Ishikawa (cell line): ENCODE measurements at regions not wholly inside any gene's neighbourhood (a gene's known extent, or its start where the extent isn't known, plus 50 kb on each side); places are given as distances from the start of the nearest gene placed in this dataset.

ENCODE experiments used
- CEBPB ChIP-seq: IDR thresholded peaks from 2 replicates; pipeline ENCODE4 v1.6.1; 2012
- CREB1 ChIP-seq: IDR thresholded peaks from 2 replicates; pipeline ENCODE4 v1.6.1; 2012; ENCODE audit warnings: low read depth
- EGR1 ChIP-seq: IDR thresholded peaks from 2 replicates; pipeline ENCODE4 v1.6.1; 2012
- EP300 ChIP-seq: IDR thresholded peaks from 2 replicates; pipeline ENCODE4 v1.6.1; 2012; ENCODE audit warnings: borderline replicate concordance
- FOXM1 ChIP-seq: IDR thresholded peaks from 2 replicates; pipeline ENCODE4 v1.6.1; 2012; ENCODE audit warnings: low read depth, borderline replicate concordance
- MAX ChIP-seq: IDR thresholded peaks from 2 replicates; pipeline ENCODE4 v1.6.1; 2012
- NFIC ChIP-seq: IDR thresholded peaks from 2 replicates; pipeline ENCODE4 v1.6.1; 2012
- RAD21 ChIP-seq: IDR thresholded peaks from 2 replicates; pipeline ENCODE4 v1.6.1; 2012; ENCODE audit warnings: low read depth
- REST ChIP-seq: IDR thresholded peaks from 2 replicates; pipeline ENCODE4 v1.6.1; 2012; ENCODE audit warnings: low read depth, mild to moderate bottlenecking
- TAF1 ChIP-seq: IDR thresholded peaks from 2 replicates; pipeline ENCODE4 v1.6.1; 2012; ENCODE audit warnings: low read depth, mild to moderate bottlenecking
- TCF12 ChIP-seq: IDR thresholded peaks from 2 replicates; pipeline ENCODE4 v1.6.1; 2012; ENCODE audit warnings: low read depth
- TEAD4 ChIP-seq: IDR thresholded peaks from 2 replicates; pipeline ENCODE4 v1.6.1; 2012
- USF1 ChIP-seq: IDR thresholded peaks from 2 replicates; pipeline ENCODE4 v1.6.1; 2012
- YY1 ChIP-seq: IDR thresholded peaks from 2 replicates; pipeline ENCODE4 v1.6.1; 2012; ENCODE audit warnings: low read depth
- ZBTB7A ChIP-seq: IDR thresholded peaks from 2 replicates; pipeline ENCODE4 v1.6.1; 2012; ENCODE audit warnings: low read depth

GRCh38 chr21:17189963-17190362, 322.9 kb upstream of the CXADR start:
- TF ChIP-seq NFIC (no peak), CREB1 (no peak), CEBPB (no peak), MAX (no peak), USF1 (no peak), YY1 (no peak), TAF1 (no peak), EGR1 (no peak), FOXM1 (no peak), REST (no peak), RAD21 (no peak), TCF12 (no peak), ZBTB7A (no peak), EP300 (no peak), TEAD4 (no peak)

- TF ChIP-seq RAD21 (no peak), CEBPB (no peak), FOXM1 (no peak), MAX (no peak), NFIC (no peak), CREB1 (no peak), EP300 (no peak), ZBTB7A (no peak), USF1 (no peak), TAF1 (no peak), EGR1 (no peak), TCF12 (no peak), YY1 (no peak), TEAD4 (no peak), REST (no peak)
Observed at GRCh38 chr21:17191346-17191993, 321.4 kb upstream of the CXADR start.

- TF ChIP-seq YY1 = no peak
- TF ChIP-seq USF1 = no peak
- TF ChIP-seq MAX = no peak
- no peak for TF ChIP-seq REST
- TF ChIP-seq FOXM1 = no peak
- TF ChIP-seq EGR1 = no peak
- no peak for TF ChIP-seq ZBTB7A
- no peak for TF ChIP-seq RAD21
- TF ChIP-seq TCF12 = no peak
Observed at GRCh38 chr21:17195351-17195750, 317.5 kb upstream of the CXADR start.

GRCh38 chr21:17195976-17196375, 316.9 kb upstream of the CXADR start:
- TF ChIP-seq REST = no peak
- TF ChIP-seq ZBTB7A = no peak
- no peak for TF ChIP-seq YY1
- TF ChIP-seq EGR1 = no peak
- no peak for TF ChIP-seq EP300
- TF ChIP-seq CREB1 = no peak
- no peak for TF ChIP-seq NFIC
- TF ChIP-seq TAF1 = no peak
- no peak for TF ChIP-seq FOXM1
- no peak for TF ChIP-seq USF1
- no peak for TF ChIP-seq TCF12
- TF ChIP-seq RAD21 = no peak
- no peak for TF ChIP-seq MAX
- no peak for TF ChIP-seq CEBPB
- no peak for TF ChIP-seq TEAD4
